Medulla oblongata (tissue), 1 donor: ENCODE measurements at regions not wholly inside any gene's neighbourhood (a gene's known extent, or its start where the extent isn't known, plus 50 kb on each side); places are given as distances from the start of the nearest gene placed in this dataset.
A peak's percentile ranks its signal among the peaks of the same experiment; 100 is the strongest.

ENCODE experiments used
- DNase-seq: peaks from one replicate; pipeline ENCODE4 v3.0.0-alpha.2; 2015; ENCODE audit errors: extremely low spot score

- no peak for DNase-seq
Observed at GRCh38 chr16:51797669-51798259, 646.7 kb upstream of the SALL1 start.

GRCh38 chr16:51779240-51779639 is 628.2 kb upstream of the SALL1 start:
- DNase-seq, result no peak

GRCh38 chr16:51773071-51773890 is 622.2 kb upstream of the SALL1 start:
- DNase-seq, result no peak

GRCh38 chr16:51766739-51767138 is 615.7 kb upstream of the SALL1 start:
- no peak for DNase-seq

GRCh38 chr16:51763072-51763661 is 612.1 kb upstream of the SALL1 start:
- DNase-seq, result peak; percentile 60

- DNase-seq, result peak; percentile 91
Observed at GRCh38 chr16:51762081-51762996, 611.3 kb upstream of the SALL1 start.

GRCh38 chr16:51761001-51761400 is 609.9 kb upstream of the SALL1 start:
- DNase-seq, result peak; percentile 32

- peak; percentile 13 for DNase-seq
Observed at GRCh38 chr16:51759999-51760398, 608.9 kb upstream of the SALL1 start.

- no peak for DNase-seq
Observed at GRCh38 chr16:51759329-51759728, 608.3 kb upstream of the SALL1 start.

- DNase-seq, result no peak
Observed at GRCh38 chr16:51757921-51758479, 606.9 kb upstream of the SALL1 start.

- no peak for DNase-seq
Observed at GRCh38 chr16:51757505-51757904, 606.4 kb upstream of the SALL1 start.

- DNase-seq, result no peak
Observed at GRCh38 chr16:51757124-51757470, 606.0 kb upstream of the SALL1 start.

GRCh38 chr16:51756447-51757123 is 605.5 kb upstream of the SALL1 start:
- peak; percentile 73 for DNase-seq

- DNase-seq, result no peak
Observed at GRCh38 chr16:51755577-51756355, 604.7 kb upstream of the SALL1 start.

GRCh38 chr16:51755039-51755501 is 604.0 kb upstream of the SALL1 start:
- no peak for DNase-seq

GRCh38 chr16:51753467-51754127 is 602.5 kb upstream of the SALL1 start:
- DNase-seq, result no peak

GRCh38 chr16:51752438-51752995 is 601.4 kb upstream of the SALL1 start:
- no peak for DNase-seq

- DNase-seq, result no peak
Observed at GRCh38 chr16:51747329-51747728, 596.3 kb upstream of the SALL1 start.

GRCh38 chr16:51734220-51734619 is 583.1 kb upstream of the SALL1 start:
- no peak for DNase-seq
